SK-N-SH treated with all-trans-retinoic acid at 6 μM for 48 hours (cell line): ENCODE measurements at regions not wholly inside any gene's neighbourhood (a gene's known extent, or its start where the extent isn't known, plus 50 kb on each side); places are given as distances from the start of the nearest gene placed in this dataset.

Experiments used
- ATAC-seq: fragments of 200-7000 bp; cut with Tn5 transposase; 3 replicates; pipeline ENCODE4 v1.9.1; 2020; ENCODE audit warnings: mild to moderate bottlenecking, moderate library complexity
- ARNTL ChIP-seq: fragments of 450-650 bp; formaldehyde crosslinking; IDR thresholded peaks from 2 replicates; pipeline ENCODE4 v1.5.0; 2020; ENCODE audit warnings: low read depth, mild to moderate bottlenecking, moderate library complexity, borderline replicate concordance
- BACH2 ChIP-seq: fragments of 250-450 bp; sonication (Bioruptor Pico); IDR thresholded peaks from 2 replicates; pipeline ENCODE4 v1.9.0; 2021; ENCODE audit warnings: mild to moderate bottlenecking, borderline replicate concordance
- CREB5 ChIP-seq: fragments of 250-450 bp; sonication (Bioruptor Pico); IDR thresholded peaks from 2 replicates; pipeline ENCODE4 v1.5.1; 2020; ENCODE audit warnings: low read depth, mild to moderate bottlenecking, moderate library complexity
- CSDC2 ChIP-seq: fragments of 250-450 bp; sonication (Bioruptor Pico); IDR thresholded peaks from 2 replicates; pipeline ENCODE4 v1.5.0; 2020; ENCODE audit warnings: mild to moderate bottlenecking, moderate library complexity
- CSRNP3 ChIP-seq: fragments of 250-450 bp; sonication (Bioruptor Pico); IDR thresholded peaks from 2 replicates; pipeline ENCODE4 v1.5.1; 2021; ENCODE audit warnings: mild to moderate bottlenecking, moderate library complexity
- ESRRG ChIP-seq: fragments of 250-450 bp; sonication (Bioruptor Pico); IDR thresholded peaks from 2 replicates; pipeline ENCODE4 v1.6.1; 2021; ENCODE audit warnings: mild to moderate bottlenecking
- GLIS3 ChIP-seq: fragments of 250-450 bp; sonication (Bioruptor Pico); IDR thresholded peaks from 2 replicates; pipeline ENCODE4 v1.5.0; 2020; ENCODE audit warnings: mild to moderate bottlenecking, moderate library complexity
- ISL1 ChIP-seq: fragments of 250-450 bp; sonication (Bioruptor Pico); IDR thresholded peaks from 2 replicates; pipeline ENCODE4 v2.1.2; 2022; ENCODE audit warnings: mild to moderate bottlenecking, moderate library complexity
- OSR1 ChIP-seq: fragments of 250-450 bp; sonication (Bioruptor Pico); IDR thresholded peaks from 2 replicates; pipeline ENCODE4 v1.8.0; 2022; ENCODE audit warnings: moderate library complexity, mild to moderate bottlenecking, inconsistent platforms
- PATZ1 ChIP-seq: fragments of 250-450 bp; sonication (Bioruptor Pico); IDR thresholded peaks from 2 replicates; pipeline ENCODE4 v1.8.0; 2020; ENCODE audit warnings: mild to moderate bottlenecking, moderate library complexity, borderline replicate concordance
- POU6F1 ChIP-seq: fragments of 250-450 bp; sonication (Bioruptor Pico); IDR thresholded peaks from 2 replicates; pipeline ENCODE4 v1.8.0; 2021; ENCODE audit warnings: low read depth, mild to moderate bottlenecking, moderate library complexity, borderline replicate concordance
- PPARA ChIP-seq: fragments of 250-450 bp; sonication (Bioruptor Pico); IDR thresholded peaks from 2 replicates; pipeline ENCODE4 v1.5.0; 2020; ENCODE audit warnings: mild to moderate bottlenecking, borderline replicate concordance
- RARB ChIP-seq: fragments of 250-450 bp; sonication (Bioruptor Pico); IDR thresholded peaks from 2 replicates; pipeline ENCODE4 v1.8.0; 2021; ENCODE audit warnings: mild to moderate bottlenecking, moderate library complexity
- SNAI2 ChIP-seq: fragments of 250-450 bp; sonication (Bioruptor Pico); IDR thresholded peaks from 2 replicates; pipeline ENCODE4 v1.5.0; 2020; ENCODE audit warnings: mild to moderate bottlenecking, moderate library complexity
- TCF4 ChIP-seq: fragments of 250-450 bp; sonication (Bioruptor Pico); IDR thresholded peaks from 2 replicates; pipeline ENCODE4 v1.8.0; 2021; ENCODE audit warnings: mild to moderate bottlenecking, moderate library complexity, borderline replicate concordance
- TOX ChIP-seq: fragments of 250-450 bp; sonication (Bioruptor Pico); IDR thresholded peaks from 2 replicates; pipeline ENCODE4 v1.8.0; 2021; ENCODE audit warnings: mild to moderate bottlenecking, moderate library complexity, borderline replicate concordance
- TSHZ2 ChIP-seq: fragments of 250-450 bp; sonication (Bioruptor Pico); IDR thresholded peaks from 2 replicates; pipeline ENCODE4 v1.5.0; 2020; ENCODE audit warnings: mild to moderate bottlenecking, moderate library complexity
- ZC3H10 ChIP-seq: fragments of 250-450 bp; sonication (Bioruptor Pico); IDR thresholded peaks from 2 replicates; pipeline ENCODE4 v1.5.1; 2021; ENCODE audit warnings: mild to moderate bottlenecking, moderate library complexity
- ZFP3 ChIP-seq: fragments of 250-450 bp; sonication (Bioruptor Pico); IDR thresholded peaks from 2 replicates; pipeline ENCODE4 v1.5.0; 2020; ENCODE audit warnings: mild to moderate bottlenecking, moderate library complexity
- ZFP30 ChIP-seq: fragments of 450-650 bp; formaldehyde crosslinking; IDR thresholded peaks from 2 replicates; pipeline ENCODE4 v1.5.0; 2022; ENCODE audit warnings: mild to moderate bottlenecking, moderate library complexity
- ZNF565 ChIP-seq: fragments of 450-650 bp; formaldehyde crosslinking; conservative IDR thresholded peaks from 2 replicates; pipeline ENCODE4 v1.5.0; 2020; ENCODE audit warnings: low read depth, mild to moderate bottlenecking, moderate library complexity
- ZNF70 ChIP-seq: fragments of 450-650 bp; formaldehyde crosslinking; IDR thresholded peaks from 2 replicates; pipeline ENCODE4 v1.5.0; 2020; ENCODE audit warnings: mild to moderate bottlenecking, moderate library complexity

- ATAC-seq, result no peak
- TF ChIP-seq ISL1 (CRISPR knock-in tag) (no peak), ARNTL (CRISPR knock-in tag) (no peak), ZFP3 (CRISPR knock-in tag) (no peak), ZNF70 (CRISPR knock-in tag) (no peak), ZNF565 (CRISPR knock-in tag) (no peak), OSR1 (no peak), CSRNP3 (CRISPR knock-in tag) (no peak), RARB (no peak), TCF4 (no peak), CSDC2 (no peak), CREB5 (CRISPR knock-in tag) (no peak), PATZ1 (CRISPR knock-in tag) (no peak), ESRRG (CRISPR knock-in tag) (no peak), POU6F1 (CRISPR knock-in tag) (no peak), TSHZ2 (CRISPR knock-in tag) (no peak), PPARA (CRISPR knock-in tag) (no peak)
Measured at GRCh38 chr5:40066616-40067015, 613.1 kb upstream of the PTGER4 start.

GRCh38 chr5:40052808-40053207, 626.9 kb upstream of the PTGER4 start:
- ATAC-seq, result no peak
- TF ChIP-seq BACH2 (CRISPR knock-in tag) (no peak), ZNF70 (CRISPR knock-in tag) (no peak), ZNF565 (CRISPR knock-in tag) (no peak), CREB5 (CRISPR knock-in tag) (no peak), POU6F1 (CRISPR knock-in tag) (no peak), ISL1 (CRISPR knock-in tag) (no peak), PATZ1 (CRISPR knock-in tag) (no peak), TCF4 (no peak), TOX (CRISPR knock-in tag) (no peak), GLIS3 (CRISPR knock-in tag) (no peak), SNAI2 (CRISPR knock-in tag) (no peak), CSDC2 (no peak), CSRNP3 (CRISPR knock-in tag) (no peak), ZC3H10 (CRISPR knock-in tag) (no peak), ESRRG (CRISPR knock-in tag) (no peak), ZFP30 (no peak)
